ENCODE measurements at regions not wholly inside any gene's neighbourhood (a gene's known extent, or its start where the extent isn't known, plus 50 kb on each side); places are given as distances from the start of the nearest gene placed in this dataset.

- H3K36me3 ChIP-seq (ENCODE audit: low read depth), result no peaks in the 10 kb centered on the region
- no peak for TF ChIP-seq CTCF (IDR thresholded peaks at IDR 0.05)
- intact Hi-C loops (cut with DNase I, micrococcal nuclease), result no loop called here
- H3K9me3 ChIP-seq, result no peaks in the 10 kb centered on the region
- H3K4me3 ChIP-seq, result no peak overlapping the region
- DNase-seq, result no peak
- no peak for ATAC-seq
- H3K4me1 ChIP-seq (ENCODE audit: low read depth), result no peaks in the 10 kb centered on the region
Measured at GRCh38 chr1:47676311-47677054, 238.6 kb downstream of the FOXD2 start.

- no peak for ATAC-seq
- Histone ChIP-seq H3K9me3 (no peaks in the 10 kb centered on the region), H3K4me1 (ENCODE audit: low read depth) (no peaks in the 10 kb centered on the region), H3K36me3 (ENCODE audit: low read depth) (no peaks in the 10 kb centered on the region), H3K4me3 (no peak overlapping the region)
- TF ChIP-seq CTCF (IDR thresholded peaks at IDR 0.05), result no peak
- intact Hi-C loops (cut with DNase I, micrococcal nuclease), result no loop called here
- no peak for DNase-seq
Measured at GRCh38 chr1:47677241-47677940, 239.5 kb downstream of the FOXD2 start.

- no peak for ATAC-seq
- Histone ChIP-seq H3K9me3 (no peaks in the 10 kb centered on the region), H3K4me1 (ENCODE audit: low read depth) (no peaks in the 10 kb centered on the region), H3K36me3 (ENCODE audit: low read depth) (no peaks in the 10 kb centered on the region), H3K4me3 (no peak overlapping the region)
- intact Hi-C loops (cut with DNase I, micrococcal nuclease), result no loop called here
- no peak for TF ChIP-seq CTCF (IDR thresholded peaks at IDR 0.05)
- DNase-seq, result no peak
Measured at GRCh38 chr1:47678464-47678980, 240.7 kb downstream of the FOXD2 start.

- TF ChIP-seq CTCF (IDR thresholded peaks at IDR 0.05), result no peak
- intact Hi-C loops (cut with DNase I, micrococcal nuclease), result no loop called here
- H3K9me3 ChIP-seq, result no peaks in the 10 kb centered on the region
- H3K4me1 ChIP-seq (ENCODE audit: low read depth), result no peaks in the 10 kb centered on the region
- ATAC-seq, result no peak
- no peak overlapping the region for H3K4me3 ChIP-seq
- no peaks in the 10 kb centered on the region for H3K36me3 ChIP-seq (ENCODE audit: low read depth)
- DNase-seq, result no peak
Measured at GRCh38 chr1:47679301-47679791, 241.5 kb downstream of the FOXD2 start.

- DNase-seq (no peak), ATAC-seq (no peak)
- TF ChIP-seq CTCF (IDR thresholded peaks at IDR 0.05), result no peak
- H3K36me3 ChIP-seq (ENCODE audit: low read depth), result no peaks in the 10 kb centered on the region
- no peak overlapping the region for H3K4me3 ChIP-seq
- H3K9me3 ChIP-seq, result no peaks in the 10 kb centered on the region
- intact Hi-C loops (cut with DNase I, micrococcal nuclease), result no loop called here
- H3K4me1 ChIP-seq (ENCODE audit: low read depth), result no peaks in the 10 kb centered on the region
Measured at GRCh38 chr1:47679826-47680225, 242.0 kb downstream of the FOXD2 start.

Data from mucosa of descending colon (tissue), 3 donors.